LNCaP clone FGC (cell line): ENCODE measurements at regions not wholly inside any gene's neighbourhood (a gene's known extent, or its start where the extent isn't known, plus 50 kb on each side); places are given as distances from the start of the nearest gene placed in this dataset.
"Not testable (repeated sequence)": the region's sequence is repeated elsewhere in the genome, so short reads cannot be mapped to it uniquely, and the experiment has no call there.

Experiments used
- DNase-seq: peaks from one replicate; pipeline ENCODE4 v3.0.0-alpha.2; 2011; ENCODE audit warnings: low read depth
- H3K4me3 ChIP-seq: 2 replicates; pipeline ENCODE4 v1.5.1; 2011; ENCODE audit warnings: mild to moderate bottlenecking, low read depth, low read length, control low read depth
- CTCF ChIP-seq: IDR thresholded peaks from 2 replicates; pipeline ENCODE4 v1.5.1; 2012; ENCODE audit warnings: mild to moderate bottlenecking; ENCODE audit not compliant: control insufficient read depth, insufficient read depth; ENCODE audit errors: extremely low read depth

GRCh38 chr18:10100196-10100595 is 186.4 kb downstream of the VAPA start:
- H3K4me3 ChIP-seq, result no peak overlapping the region
- DNase-seq, result no peak
- no peak for TF ChIP-seq CTCF

DNA sequence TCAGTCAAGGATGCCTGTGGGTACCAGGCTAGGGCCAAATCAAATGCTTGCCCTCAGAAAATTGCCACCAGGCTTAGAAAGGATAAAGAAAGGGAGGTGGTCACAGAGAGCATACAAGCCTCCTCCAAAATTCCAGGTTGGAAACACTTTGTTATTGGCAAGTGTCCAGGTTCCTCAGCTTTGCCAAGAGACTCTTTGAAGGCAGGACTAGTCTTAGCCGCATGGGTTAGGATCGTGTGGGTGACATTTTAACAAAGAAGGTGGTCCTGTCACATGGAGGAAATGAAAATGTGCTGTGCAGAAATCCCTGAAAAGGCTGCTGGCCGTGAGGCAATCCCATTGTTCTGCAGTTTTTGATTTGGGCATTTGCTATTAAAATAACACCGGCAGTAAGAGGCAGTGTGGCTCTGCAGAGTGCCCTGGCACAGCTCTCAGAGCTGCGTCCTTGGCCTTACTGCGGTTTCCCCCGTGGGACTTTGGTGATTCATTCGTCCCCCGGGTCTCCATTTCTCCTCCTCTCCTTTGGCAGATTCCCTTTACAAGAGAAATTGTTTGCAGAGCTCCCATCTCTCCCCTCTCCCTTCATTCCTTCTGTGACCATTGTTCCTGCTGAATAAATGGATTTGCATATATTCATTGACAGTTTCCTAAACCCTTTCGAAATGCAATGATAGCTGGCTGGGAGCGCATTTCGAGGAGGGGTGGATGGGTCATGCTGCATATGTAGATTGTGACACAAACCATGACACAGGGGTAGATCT is 187.3 kb downstream of the VAPA start:
- H3K4me3 ChIP-seq, result no peak overlapping the region
- DNase-seq, result no peak
- TF ChIP-seq CTCF, result no peak

- no peak overlapping the region for H3K4me3 ChIP-seq
- no peak for TF ChIP-seq CTCF
- no peak for DNase-seq
These were observed 187.9 kb downstream of the VAPA start for GRCh38 chr18:10101729-10102128.

DNA sequence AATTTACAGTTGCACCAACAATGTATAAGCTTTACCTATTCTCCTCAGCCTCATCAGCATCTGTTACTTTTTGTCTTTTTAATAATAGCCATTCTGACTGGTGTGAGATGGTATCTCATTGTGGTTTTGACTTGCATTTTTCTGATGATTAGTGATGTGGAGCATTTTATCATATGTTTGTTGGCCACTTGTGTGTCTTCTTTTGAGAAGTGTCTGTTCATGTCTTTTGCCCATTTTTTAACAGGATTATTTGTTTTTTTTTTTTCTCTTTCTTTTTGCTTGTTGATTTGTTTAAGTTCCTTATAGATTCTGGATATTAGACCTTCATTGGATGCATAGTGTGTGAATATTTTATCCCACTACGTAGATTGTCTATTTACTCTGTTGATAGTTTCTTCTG is 191.3 kb downstream of the VAPA start:
- H3K4me3 ChIP-seq, DNase-seq: not testable (repeated sequence)

DNA sequence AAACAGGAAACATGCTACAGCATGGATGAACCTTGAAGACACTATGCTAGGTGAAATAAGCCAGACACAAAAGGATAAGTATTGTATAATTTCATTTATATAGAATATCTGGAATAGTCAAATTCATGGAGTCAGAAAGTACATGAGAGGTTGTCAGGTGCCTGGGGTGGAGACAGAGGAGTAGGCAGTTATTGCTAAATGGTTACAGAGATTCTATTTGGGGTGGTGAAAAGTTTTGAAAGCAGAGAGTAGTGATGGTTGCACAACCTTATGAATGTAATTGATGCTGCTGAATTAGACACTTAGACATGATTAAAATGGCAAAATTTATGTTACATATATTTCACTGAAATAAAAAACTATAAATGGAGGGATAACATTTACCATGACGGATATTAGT is 197.4 kb downstream of the VAPA start:
- TF ChIP-seq CTCF, result no peak
- DNase-seq, result no peak
- H3K4me3 ChIP-seq, result no peak overlapping the region

- H3K4me3 ChIP-seq, result no peak overlapping the region
- TF ChIP-seq CTCF, result no peak
- DNase-seq, result no peak
These were observed 198.1 kb downstream of the VAPA start for GRCh38 chr18:10111944-10112343.

DNA sequence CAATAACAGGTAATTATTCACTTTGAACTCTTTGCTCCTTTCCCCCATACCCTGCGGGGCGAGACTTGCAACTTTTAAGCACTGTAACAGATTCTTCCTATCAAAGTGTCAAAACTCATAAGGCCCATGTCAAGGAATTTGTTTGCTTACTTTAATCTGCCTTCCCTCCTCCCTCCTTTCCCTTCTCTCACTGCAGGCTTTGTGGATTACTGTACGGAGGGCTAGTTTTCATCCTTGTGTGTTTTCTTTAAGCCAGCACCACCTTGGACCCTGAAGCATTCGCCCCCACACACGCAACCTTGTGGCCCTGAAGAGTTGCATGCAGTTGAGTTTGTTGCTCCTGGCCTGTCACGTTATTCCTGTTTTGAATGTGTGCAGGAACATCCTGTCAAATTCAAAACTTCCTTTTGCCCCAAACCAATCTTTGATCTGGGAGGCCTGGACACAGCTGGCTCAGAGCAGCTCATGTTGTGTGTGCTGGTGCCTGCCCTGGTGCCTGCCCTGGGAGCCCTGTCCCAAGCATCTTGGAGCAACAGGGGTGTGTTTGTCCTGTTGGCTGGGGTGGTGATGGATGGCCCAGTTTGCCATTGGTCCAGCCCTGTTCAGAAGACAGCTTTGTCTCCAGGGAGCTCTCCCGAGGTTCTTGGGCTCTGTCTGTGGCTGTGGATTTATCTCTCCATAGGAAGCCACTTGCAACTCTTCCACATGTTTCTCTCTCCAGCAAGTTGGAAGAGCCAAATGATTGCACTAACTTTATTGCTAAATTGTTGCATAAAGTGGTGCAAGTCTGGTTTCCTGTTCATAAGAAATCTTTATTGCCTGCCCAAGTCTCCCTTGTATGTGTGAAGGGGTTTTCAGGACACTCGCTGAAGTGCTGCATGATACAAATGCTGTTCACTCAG is 199.6 kb downstream of the VAPA start:
- DNase-seq, result no peak
- no peak overlapping the region for H3K4me3 ChIP-seq
- TF ChIP-seq CTCF, result no peak
